B cell (primary cell): ENCODE measurements at regions not wholly inside any gene's neighbourhood (a gene's known extent, or its start where the extent isn't known, plus 50 kb on each side); places are given as distances from the start of the nearest gene placed in this dataset.

Experiments used
- ATAC-seq: fragments of 200-7000 bp; cut with Tn5 transposase; one replicate; pipeline ENCODE4 v1.10.0; 2021; ENCODE audit warnings: low read depth, mild to moderate bottlenecking, moderate number of reproducible peaks, moderate library complexity
- CTCF ChIA-PET: fragments of 350-600 bp; sonication (Branson Sonifier 250); formaldehyde crosslinking; loops from one replicate; lab custom pipeline; 2021; ENCODE audit warnings: antibody characterized with exemption, inconsistent platforms; lab: Charles Lee
- POLR2A ChIA-PET: fragments of 350-600 bp; sonication (Branson Sonifier 250); formaldehyde crosslinking; loops from one replicate; lab custom pipeline; 2021; ENCODE audit warnings: antibody characterized with exemption; lab: Charles Lee
- DNase-seq: peaks from one replicate; pipeline ENCODE4 v3.0.0; 2013
- H2AFZ ChIP-seq: 2 replicates; pipeline ENCODE4 v1.6.1; 2012; ENCODE audit warnings: mild to moderate bottlenecking, low read depth, low read length; ENCODE audit not compliant: insufficient read depth, poor library complexity, severe bottlenecking
- H3K27ac ChIP-seq, 2 donors: 1 replicate in 1 of 2; 2 replicates in 1 of 2; pipeline ENCODE4 v1.5.1; 2012 to 2013; ENCODE audit warnings: low read length in 2 of 2, mild to moderate bottlenecking in 2 of 2, moderate library complexity in 1 of 2
- H3K27me3 ChIP-seq, 4 experiments: fragments of 200-600 bp in 1 of 4; sonication (generic) in 1 of 4; replicated peaks in 1 of 4; 1 replicate in 2 of 4; 2 replicates in 2 of 4; pipeline versions ENCODE4 v1.6.1 to v1.7.0; 2013 to 2016; ENCODE audit warnings: low read length in 3 of 4, mild to moderate bottlenecking in 2 of 4, mixed read lengths in 1 of 4, moderate library complexity in 1 of 4; ENCODE audit not compliant: insufficient read depth in 4 of 4, control insufficient read depth in 3 of 4; ENCODE audit errors: control extremely low read depth in 1 of 4
- H3K36me3 ChIP-seq, 2 experiments: replicated peaks in 1 of 2; 1 replicate in 1 of 2; 2 replicates in 1 of 2; pipeline versions ENCODE4 v1.6.1 to v1.7.1; 2013; ENCODE audit warnings: low read length in 1 of 2; ENCODE audit not compliant: insufficient read depth in 2 of 2, control insufficient read depth in 1 of 2; ENCODE audit errors: control extremely low read depth in 1 of 2, extremely low read depth in 1 of 2
- H3K4me1 ChIP-seq, 2 donors: fragments of 200-600 bp in 1 of 2; sonication (generic) in 1 of 2; 1 replicate in 1 of 2; 2 replicates in 1 of 2; pipeline versions ENCODE4 v1.5.1 to v1.6.1; 2013 to 2017; ENCODE audit warnings: low read length in 2 of 2; ENCODE audit not compliant: control insufficient read depth in 2 of 2, insufficient read depth in 2 of 2
- H3K4me2 ChIP-seq: replicated peaks from 2 replicates; pipeline ENCODE3; 2012; ENCODE audit warnings: mild to moderate bottlenecking, low read depth, low read length; ENCODE audit not compliant: poor library complexity, severe bottlenecking
- H3K4me3 ChIP-seq, 5 experiments: fragments of 200-600 bp in 1 of 5; sonication (generic) in 1 of 5; 1 replicate in 3 of 5; 2 replicates in 2 of 5; pipeline versions ENCODE4 v1.5.1 to v1.7.0; 2011 to 2016; ENCODE audit warnings: low read length in 4 of 5, mild to moderate bottlenecking in 4 of 5, low read depth in 2 of 5, control low read depth in 1 of 5, moderate library complexity in 1 of 5; ENCODE audit not compliant: insufficient read depth in 1 of 5; ENCODE audit errors: control extremely low read depth in 1 of 5, extremely low read depth in 1 of 5
- H3K79me2 ChIP-seq: fragments of 200-600 bp; sonication (generic); one replicate; pipeline ENCODE4 v1.6.0; 2016; ENCODE audit warnings: low read length; ENCODE audit not compliant: control insufficient read depth, insufficient read depth
- H3K9ac ChIP-seq: fragments of 200-600 bp; sonication (generic); 2 replicates; pipeline ENCODE4 v1.6.1; 2017; ENCODE audit warnings: mild to moderate bottlenecking, low read length, moderate library complexity
- H3K9me3 ChIP-seq, 3 donors: one replicate each; pipeline versions ENCODE4 v1.6.1 to v1.7.1; 2013; ENCODE audit warnings: low read length in 2 of 3; ENCODE audit not compliant: control insufficient read depth in 2 of 3, insufficient read depth in 1 of 3; ENCODE audit errors: control extremely low read depth in 1 of 3
- H4K20me1 ChIP-seq: 2 replicates; pipeline ENCODE4 v1.6.0; 2012; ENCODE audit warnings: mild to moderate bottlenecking, low read length; ENCODE audit not compliant: insufficient read depth, control insufficient read depth, poor library complexity, severe bottlenecking
- H3K27ac Mint-ChIP-seq: one replicate; pipeline ENCODE4 v1.8.0; 2021; ENCODE audit warnings: mixed read lengths
- H3K27me3 Mint-ChIP-seq: one replicate; pipeline ENCODE4 v1.8.0; 2021; ENCODE audit warnings: mixed read lengths
- H3K4me1 Mint-ChIP-seq: one replicate; pipeline ENCODE4 v1.8.0; 2021; ENCODE audit warnings: mixed read lengths
- H3K4me3 Mint-ChIP-seq: one replicate; pipeline ENCODE4 v1.8.0; 2021; ENCODE audit warnings: mixed read lengths
- H3K9me3 Mint-ChIP-seq: one replicate; pipeline ENCODE4 v1.8.0; 2022; ENCODE audit warnings: mixed read lengths; ENCODE audit not compliant: insufficient read depth
- EZH2 ChIP-seq: IDR thresholded peaks from 2 replicates; pipeline ENCODE4 v1.6.1; 2012; ENCODE audit warnings: borderline replicate concordance, low read depth, mild to moderate bottlenecking, moderate library complexity, low read length; ENCODE audit not compliant: insufficient read depth, poor library complexity, severe bottlenecking
- WGBS: methylation state at CpG from one replicate; pipeline ENCODE4 v1.1.5; 2013; ENCODE audit warnings: missing lambda C conversion rate; ENCODE audit not compliant: insufficient coverage; 5-methylcytosine and 5-hydroxymethylcytosine counted together
- intact Hi-C: fragments of 100-400 bp; cut with micrococcal nuclease; formaldehyde crosslinking; loops from one replicate; pipeline ENCODE4 v1.10.0; 2022
- TF ChIP-seq, protein P1 (sequence below): fragments of 200-600 bp; IDR thresholded peaks from one replicate; pipeline ENCODE4 v1.8.0; 2022; ENCODE audit warnings: antibody characterized with exemption, mild to moderate bottlenecking

DNA sequence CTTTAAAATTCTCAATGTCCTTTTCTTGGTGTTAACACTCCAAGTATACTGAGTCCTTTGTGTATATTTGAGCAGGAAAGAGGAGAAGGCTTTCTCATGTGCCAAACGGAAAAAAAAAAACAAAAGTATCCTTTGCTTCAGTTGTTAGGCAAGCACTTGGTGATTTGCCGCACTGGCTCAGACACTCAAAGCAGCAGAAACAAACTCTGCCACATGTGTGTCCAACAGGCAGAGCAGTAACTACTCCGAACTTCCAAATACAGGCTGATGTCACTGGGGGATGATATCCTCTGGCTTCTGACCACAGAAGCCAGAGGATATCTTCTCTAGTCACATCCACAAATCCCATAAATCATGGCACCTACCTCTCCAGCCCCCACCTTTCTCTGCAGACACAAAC lies 108.0 kb upstream of the SALL3 start:
- H3K27ac ChIP-seq: no peak overlapping the region
- WGBS: 83% methylated on average over 3 of the region's 3 CpGs
- H3K9ac ChIP-seq: no peak overlapping the region
- peaks cover 0 to 10% (median 0%) of the 10 kb centered on the region in 3 donors for H3K9me3 ChIP-seq
- no peak overlapping the region for H3K4me3 ChIP-seq
- no peak overlapping the region for H3K4me2 ChIP-seq
- Mint-ChIP-seq H3K9me3 (no peaks in the 10 kb centered on the region), H3K4me3 (no peak overlapping the region), H3K27me3 (peaks cover 3% of the 10 kb centered on the region), H3K27ac (no peak overlapping the region), H3K4me1 (no peaks in the 10 kb centered on the region)
- no peak for DNase-seq
- H3K27me3 ChIP-seq: no peaks in the 10 kb centered on the region
- H3K79me2 ChIP-seq: no peaks in the 10 kb centered on the region
- ATAC-seq: no peak
- H2AFZ ChIP-seq: no peak overlapping the region
- no peak for TF ChIP-seq EZH2
- ChIA-PET CTCF (interaction anchor here (0.5 kb wide), 1 partner anchor 187 kb away, joined by 4 read pairs; no protein-coding TSS in a partner anchor), POLR2A (no interaction called here)
- intact Hi-C loops: no loop called here
- no peaks in the 10 kb centered on the region for H3K4me1 ChIP-seq
- no peaks in the 10 kb centered on the region for H3K36me3 ChIP-seq
- H4K20me1 ChIP-seq: no peaks in the 10 kb centered on the region

DNA sequence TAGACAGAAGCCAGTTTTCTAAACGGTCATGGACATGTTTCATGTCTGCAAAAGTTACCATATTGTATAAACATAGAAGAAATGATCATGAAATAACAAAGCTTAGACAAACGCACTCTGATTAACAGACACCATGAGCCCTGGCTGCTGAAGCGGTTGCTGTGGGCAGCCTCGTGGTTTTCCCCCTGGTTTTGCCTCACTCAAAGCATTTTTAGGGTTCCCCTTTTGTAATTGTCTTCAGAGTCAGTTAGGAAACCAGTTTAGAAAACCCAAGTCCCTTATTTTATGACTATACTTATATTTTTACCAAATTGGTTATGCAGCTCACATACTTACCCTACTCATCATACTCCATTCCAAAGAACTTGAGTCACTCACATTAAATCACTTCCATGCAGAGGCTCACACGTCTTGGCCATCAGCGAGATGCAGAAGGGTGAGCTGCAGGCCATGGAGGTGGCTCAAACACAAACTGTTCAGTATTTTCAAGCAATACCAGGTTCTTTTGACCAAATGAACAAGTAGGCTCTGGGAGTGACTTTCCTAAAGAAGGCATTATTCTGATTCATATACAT lies 105.6 kb upstream of the SALL3 start:
- TF ChIP-seq, protein P1, sequence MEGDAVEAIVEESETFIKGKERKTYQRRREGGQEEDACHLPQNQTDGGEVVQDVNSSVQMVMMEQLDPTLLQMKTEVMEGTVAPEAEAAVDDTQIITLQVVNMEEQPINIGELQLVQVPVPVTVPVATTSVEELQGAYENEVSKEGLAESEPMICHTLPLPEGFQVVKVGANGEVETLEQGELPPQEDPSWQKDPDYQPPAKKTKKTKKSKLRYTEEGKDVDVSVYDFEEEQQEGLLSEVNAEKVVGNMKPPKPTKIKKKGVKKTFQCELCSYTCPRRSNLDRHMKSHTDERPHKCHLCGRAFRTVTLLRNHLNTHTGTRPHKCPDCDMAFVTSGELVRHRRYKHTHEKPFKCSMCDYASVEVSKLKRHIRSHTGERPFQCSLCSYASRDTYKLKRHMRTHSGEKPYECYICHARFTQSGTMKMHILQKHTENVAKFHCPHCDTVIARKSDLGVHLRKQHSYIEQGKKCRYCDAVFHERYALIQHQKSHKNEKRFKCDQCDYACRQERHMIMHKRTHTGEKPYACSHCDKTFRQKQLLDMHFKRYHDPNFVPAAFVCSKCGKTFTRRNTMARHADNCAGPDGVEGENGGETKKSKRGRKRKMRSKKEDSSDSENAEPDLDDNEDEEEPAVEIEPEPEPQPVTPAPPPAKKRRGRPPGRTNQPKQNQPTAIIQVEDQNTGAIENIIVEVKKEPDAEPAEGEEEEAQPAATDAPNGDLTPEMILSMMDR: no peak
- no peak for TF ChIP-seq EZH2
- H3K27ac Mint-ChIP-seq: no peak overlapping the region
- no peaks in the 10 kb centered on the region for H4K20me1 ChIP-seq
- H3K4me1 ChIP-seq: no peaks in the 10 kb centered on the region
- no peaks in the 10 kb centered on the region for H3K4me1 Mint-ChIP-seq
- DNase-seq: no peak
- no peak overlapping the region for H2AFZ ChIP-seq
- intact Hi-C loops: no loop called here
- no peaks in the 10 kb centered on the region for H3K79me2 ChIP-seq
- peaks cover 0 to 4% (median 0%) of the 10 kb centered on the region in 3 donors for H3K9me3 ChIP-seq
- H3K9ac ChIP-seq: no peak overlapping the region
- no peak for ATAC-seq
- no peak overlapping the region for H3K4me3 ChIP-seq
- no peak overlapping the region for H3K27ac ChIP-seq
- WGBS: 15% methylated on average over 4 of the region's 6 CpGs
- H3K4me2 ChIP-seq: no peak overlapping the region
- H3K27me3 Mint-ChIP-seq: peaks cover 8% of the 10 kb centered on the region
- no peaks in the 10 kb centered on the region for H3K27me3 ChIP-seq
- CTCF ChIA-PET: interaction anchor here (1.0 kb wide), 1 partner anchor 12 kb away, joined by 3 read pairs; no protein-coding TSS in a partner anchor
- no peaks in the 10 kb centered on the region for H3K36me3 ChIP-seq
- POLR2A ChIA-PET: no interaction called here
- H3K9me3 Mint-ChIP-seq: no peaks in the 10 kb centered on the region
- H3K4me3 Mint-ChIP-seq: no peak overlapping the region
